DND-41 (cell line): ENCODE measurements at regions not wholly inside any gene's neighbourhood (a gene's known extent, or its start where the extent isn't known, plus 50 kb on each side); places are given as distances from the start of the nearest gene placed in this dataset.

ENCODE experiments used
- ATAC-seq: fragments of 200-7000 bp; cut with Tn5 transposase; 3 replicates; pipeline ENCODE4 v1.9.1; 2021; ENCODE audit warnings: low read depth; ENCODE audit not compliant: insufficient read depth
- DNase-seq: peaks from one replicate; pipeline ENCODE4 v3.0.0-alpha.2; 2020
- H2AFZ ChIP-seq: 2 replicates; pipeline ENCODE4 v1.6.0; 2012; ENCODE audit warnings: low read depth, low read length
- H3K27ac ChIP-seq: 2 replicates; pipeline ENCODE4 v1.5.1; 2012; ENCODE audit warnings: low read length, inconsistent platforms
- H3K27me3 ChIP-seq: fragments of 200-600 bp; sonication (generic); 2 replicates; pipeline ENCODE4 v1.6.0; 2012; ENCODE audit warnings: low read length, mild to moderate bottlenecking, inconsistent platforms; ENCODE audit not compliant: insufficient read depth, poor library complexity
- H3K36me3 ChIP-seq: 2 replicates; pipeline ENCODE4 v1.5.1; 2012; ENCODE audit warnings: low read length, inconsistent platforms; ENCODE audit not compliant: insufficient read depth
- H3K4me1 ChIP-seq: 2 replicates; pipeline ENCODE4 v1.5.1; 2012; ENCODE audit warnings: mild to moderate bottlenecking, low read length; ENCODE audit not compliant: insufficient read depth
- H3K4me2 ChIP-seq: 2 replicates; pipeline ENCODE4 v1.6.0; 2012; ENCODE audit warnings: mild to moderate bottlenecking, moderate library complexity, low read length, inconsistent platforms; ENCODE audit not compliant: insufficient read depth
- H3K4me3 ChIP-seq, 2 experiments: fragments of 200-600 bp in 1 of 2; shearing (Covaris generic) in 1 of 2; 2 replicates each; pipeline ENCODE4 v1.5.1; 2012 to 2016; ENCODE audit warnings: inconsistent platforms in 2 of 2, low read length in 2 of 2, mild to moderate bottlenecking in 2 of 2, low read depth in 1 of 2, moderate library complexity in 1 of 2
- H3K79me2 ChIP-seq: 2 replicates; pipeline ENCODE4 v1.6.0; 2012; ENCODE audit warnings: low read length, inconsistent platforms; ENCODE audit not compliant: insufficient read depth
- H3K9ac ChIP-seq: 2 replicates; pipeline ENCODE4 v1.6.0; 2012; ENCODE audit warnings: low read depth, mild to moderate bottlenecking, inconsistent platforms, low read length, moderate library complexity
- H3K9me3 ChIP-seq: 2 replicates; pipeline ENCODE4 v1.5.1; 2012; ENCODE audit warnings: low read length, moderate library complexity, mild to moderate bottlenecking, inconsistent platforms; ENCODE audit not compliant: insufficient read depth, severe bottlenecking
- H4K20me1 ChIP-seq: 2 replicates; pipeline ENCODE4 v1.6.0; 2012; ENCODE audit warnings: low read length; ENCODE audit not compliant: insufficient read depth
- EZH2 ChIP-seq: IDR thresholded peaks from 3 replicates; pipeline ENCODE4 v1.6.1; 2012; ENCODE audit warnings: borderline replicate concordance, low read depth, mild to moderate bottlenecking, moderate library complexity, low read length, inconsistent platforms; ENCODE audit not compliant: severe bottlenecking
- TF ChIP-seq, protein P1 (sequence below): IDR thresholded peaks from 2 replicates; pipeline ENCODE4 v1.5.1; 2012; ENCODE audit warnings: borderline replicate concordance, low read length, moderate library complexity, mild to moderate bottlenecking; ENCODE audit not compliant: poor library complexity, severe bottlenecking; ENCODE audit errors: extremely low read depth

DNA sequence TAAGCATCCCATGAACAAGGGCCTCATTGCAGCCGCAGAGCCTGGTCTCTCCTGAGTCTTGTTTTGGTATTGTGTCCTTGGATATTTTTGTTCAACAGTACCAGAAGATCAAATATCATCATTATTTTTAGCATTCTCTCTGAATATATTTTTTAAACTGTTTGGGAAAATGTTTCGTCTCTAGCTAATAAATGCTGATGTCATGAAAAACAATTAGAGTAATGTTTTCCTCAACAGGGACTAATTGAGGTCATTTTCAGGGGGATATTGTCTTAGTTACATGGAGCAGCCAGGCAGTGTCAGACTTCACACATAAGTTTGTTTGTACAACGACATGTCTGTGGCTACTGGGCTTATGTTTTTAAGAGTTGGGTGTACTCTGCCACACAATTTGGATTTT lies 805.3 kb upstream of the SOX9 start:
- Histone ChIP-seq H3K4me2 (no peak overlapping the region), H3K4me3 (no peak overlapping the region), H3K79me2 (no peaks in the 10 kb centered on the region), H3K36me3 (no peaks in the 10 kb centered on the region), H3K27ac (no peak overlapping the region), H2AFZ (no peak overlapping the region), H3K4me1 (peaks cover 14% of the 10 kb centered on the region), H4K20me1 (no peaks in the 10 kb centered on the region), H3K27me3 (no peaks in the 10 kb centered on the region), H3K9ac (no peak overlapping the region), H3K9me3 (no peaks in the 10 kb centered on the region)
- DNase-seq, result no peak
- TF ChIP-seq EZH2, result no peak
- ATAC-seq, result no peak

- peak; percentile 72; the same call in 2 of the 3 replicates for ATAC-seq
- H3K36me3 ChIP-seq, result no peaks in the 10 kb centered on the region
- H3K9ac ChIP-seq, result no peak overlapping the region
- H3K4me2 ChIP-seq, result no peak overlapping the region
- H3K4me3 ChIP-seq, result no peak overlapping the region
- no peaks in the 10 kb centered on the region for H4K20me1 ChIP-seq
- H3K4me1 ChIP-seq, result peaks cover 14% of the 10 kb centered on the region
- H3K27me3 ChIP-seq, result no peaks in the 10 kb centered on the region
- H3K9me3 ChIP-seq, result no peaks in the 10 kb centered on the region
- no peak for DNase-seq
- TF ChIP-seq EZH2, result no peak
- TF ChIP-seq, protein P1, sequence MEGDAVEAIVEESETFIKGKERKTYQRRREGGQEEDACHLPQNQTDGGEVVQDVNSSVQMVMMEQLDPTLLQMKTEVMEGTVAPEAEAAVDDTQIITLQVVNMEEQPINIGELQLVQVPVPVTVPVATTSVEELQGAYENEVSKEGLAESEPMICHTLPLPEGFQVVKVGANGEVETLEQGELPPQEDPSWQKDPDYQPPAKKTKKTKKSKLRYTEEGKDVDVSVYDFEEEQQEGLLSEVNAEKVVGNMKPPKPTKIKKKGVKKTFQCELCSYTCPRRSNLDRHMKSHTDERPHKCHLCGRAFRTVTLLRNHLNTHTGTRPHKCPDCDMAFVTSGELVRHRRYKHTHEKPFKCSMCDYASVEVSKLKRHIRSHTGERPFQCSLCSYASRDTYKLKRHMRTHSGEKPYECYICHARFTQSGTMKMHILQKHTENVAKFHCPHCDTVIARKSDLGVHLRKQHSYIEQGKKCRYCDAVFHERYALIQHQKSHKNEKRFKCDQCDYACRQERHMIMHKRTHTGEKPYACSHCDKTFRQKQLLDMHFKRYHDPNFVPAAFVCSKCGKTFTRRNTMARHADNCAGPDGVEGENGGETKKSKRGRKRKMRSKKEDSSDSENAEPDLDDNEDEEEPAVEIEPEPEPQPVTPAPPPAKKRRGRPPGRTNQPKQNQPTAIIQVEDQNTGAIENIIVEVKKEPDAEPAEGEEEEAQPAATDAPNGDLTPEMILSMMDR, result no peak
- no peak overlapping the region for H2AFZ ChIP-seq
- no peaks in the 10 kb centered on the region for H3K79me2 ChIP-seq
- H3K27ac ChIP-seq, result no peak overlapping the region
Measured at GRCh38 chr17:71316176-71316897, 804.5 kb upstream of the SOX9 start.

DNA sequence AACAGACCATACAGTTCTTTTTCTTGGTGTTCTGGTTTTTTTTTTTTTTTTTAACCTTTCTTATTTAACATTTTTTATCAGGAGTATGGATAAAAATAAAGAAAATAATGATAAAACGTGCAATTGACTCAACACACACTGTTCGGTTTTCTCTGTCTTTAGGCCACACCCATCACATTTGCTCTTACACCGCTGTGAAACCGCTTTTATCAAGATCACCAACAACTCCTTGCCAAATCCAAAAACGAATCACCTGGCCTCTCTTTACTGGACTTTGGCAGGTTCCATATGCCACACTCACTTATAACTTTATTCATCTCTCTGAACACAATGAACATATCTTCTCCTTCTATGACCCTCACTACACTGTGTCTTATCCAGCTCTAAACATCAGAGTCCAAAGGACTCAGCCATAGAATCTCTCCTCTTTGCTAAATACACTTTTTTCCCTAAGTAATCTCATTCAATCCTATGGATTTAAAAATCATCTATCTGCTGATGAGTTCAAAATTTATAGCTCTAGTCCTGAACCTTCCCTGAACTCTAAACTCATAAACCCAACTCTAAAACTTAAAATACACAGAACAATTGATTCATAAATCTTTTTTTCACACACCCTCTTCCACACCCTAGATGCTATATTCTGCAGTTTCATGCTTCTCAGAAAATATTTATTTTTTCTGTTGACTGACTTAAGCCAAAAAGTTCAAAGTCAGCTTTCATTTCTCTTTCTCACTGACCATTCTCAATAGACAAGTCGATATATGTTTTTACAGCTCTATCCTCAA lies 800.6 kb upstream of the SOX9 start:
- Histone ChIP-seq H3K4me1 (peaks cover 14% of the 10 kb centered on the region), H3K79me2 (no peaks in the 10 kb centered on the region), H3K4me2 (no peak overlapping the region), H4K20me1 (no peaks in the 10 kb centered on the region), H3K9ac (no peak overlapping the region), H3K27ac (no peak overlapping the region), H3K4me3 (no peak overlapping the region), H2AFZ (no peak overlapping the region), H3K36me3 (no peaks in the 10 kb centered on the region), H3K27me3 (no peaks in the 10 kb centered on the region), H3K9me3 (no peaks in the 10 kb centered on the region)
- DNase-seq (no peak), ATAC-seq (no peak)
- TF ChIP-seq EZH2, result no peak
- TF ChIP-seq, protein P1, result no peak

DNA sequence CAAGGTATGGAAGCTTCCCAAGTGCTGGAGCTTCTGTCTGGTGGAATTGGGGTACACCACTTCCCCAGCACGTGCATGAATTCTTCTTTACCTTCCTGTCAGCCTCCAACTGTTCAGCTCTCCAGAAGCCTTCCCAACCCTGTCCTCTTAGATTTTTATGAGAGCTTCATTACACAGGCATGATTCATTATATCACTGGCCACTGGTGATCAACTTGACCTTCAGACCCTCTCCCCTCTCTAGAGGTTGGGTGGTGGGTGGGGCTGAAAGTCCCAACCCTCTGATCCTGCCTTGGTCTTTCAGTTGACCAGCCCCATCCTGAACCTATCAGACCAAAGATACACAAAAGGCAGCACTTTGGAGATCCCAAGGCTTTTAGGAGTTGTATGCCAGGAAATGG lies 795.7 kb upstream of the SOX9 start:
- no peak overlapping the region for H3K9ac ChIP-seq
- no peaks in the 10 kb centered on the region for H3K36me3 ChIP-seq
- H3K4me3 ChIP-seq, result no peak overlapping the region
- TF ChIP-seq, protein P1, result no peak
- no peak for TF ChIP-seq EZH2
- no peaks in the 10 kb centered on the region for H3K4me1 ChIP-seq
- H3K4me2 ChIP-seq, result no peak overlapping the region
- H4K20me1 ChIP-seq, result no peaks in the 10 kb centered on the region
- H3K9me3 ChIP-seq, result no peaks in the 10 kb centered on the region
- ATAC-seq (no peak), DNase-seq (no peak)
- H3K27ac ChIP-seq, result no peak overlapping the region
- no peaks in the 10 kb centered on the region for H3K27me3 ChIP-seq
- no peaks in the 10 kb centered on the region for H3K79me2 ChIP-seq
- H2AFZ ChIP-seq, result no peak overlapping the region
